ENCODE measurements at regions not wholly inside any gene's neighbourhood (a gene's known extent, or its start where the extent isn't known, plus 50 kb on each side); places are given as distances from the start of the nearest gene placed in this dataset.
"Not testable (repeated sequence)": the region's sequence is repeated elsewhere in the genome, so short reads cannot be mapped to it uniquely, and the experiment has no call there.

GRCh38 chr2:228763379-228763981 is 507.6 kb downstream of the PID1 start:
- Histone ChIP-seq H3K9me3 (ENCODE audit: control insufficient read depth, insufficient read depth, low read length) (no peaks in the 10 kb centered on the region; the same call in 1 of the 2 replicates), H3K27ac (ENCODE audit: low read depth, low read length) (no peak overlapping the region), H3K4me3 (ENCODE audit: low read depth, low read length) (no peak overlapping the region), H3K27me3 (ENCODE audit: control insufficient read depth, insufficient read depth, low read length) (no peaks in the 10 kb centered on the region)
- DNase-seq (ENCODE audit: low read depth, low spot score): no peak
- ChIA-PET POLR2A (no interaction called here), CTCF (no interaction called here)
- TF ChIP-seq, protein P1, sequence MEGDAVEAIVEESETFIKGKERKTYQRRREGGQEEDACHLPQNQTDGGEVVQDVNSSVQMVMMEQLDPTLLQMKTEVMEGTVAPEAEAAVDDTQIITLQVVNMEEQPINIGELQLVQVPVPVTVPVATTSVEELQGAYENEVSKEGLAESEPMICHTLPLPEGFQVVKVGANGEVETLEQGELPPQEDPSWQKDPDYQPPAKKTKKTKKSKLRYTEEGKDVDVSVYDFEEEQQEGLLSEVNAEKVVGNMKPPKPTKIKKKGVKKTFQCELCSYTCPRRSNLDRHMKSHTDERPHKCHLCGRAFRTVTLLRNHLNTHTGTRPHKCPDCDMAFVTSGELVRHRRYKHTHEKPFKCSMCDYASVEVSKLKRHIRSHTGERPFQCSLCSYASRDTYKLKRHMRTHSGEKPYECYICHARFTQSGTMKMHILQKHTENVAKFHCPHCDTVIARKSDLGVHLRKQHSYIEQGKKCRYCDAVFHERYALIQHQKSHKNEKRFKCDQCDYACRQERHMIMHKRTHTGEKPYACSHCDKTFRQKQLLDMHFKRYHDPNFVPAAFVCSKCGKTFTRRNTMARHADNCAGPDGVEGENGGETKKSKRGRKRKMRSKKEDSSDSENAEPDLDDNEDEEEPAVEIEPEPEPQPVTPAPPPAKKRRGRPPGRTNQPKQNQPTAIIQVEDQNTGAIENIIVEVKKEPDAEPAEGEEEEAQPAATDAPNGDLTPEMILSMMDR (IDR thresholded peaks at IDR 0.05; ENCODE audit: low read depth, low read length): no peak

DNA sequence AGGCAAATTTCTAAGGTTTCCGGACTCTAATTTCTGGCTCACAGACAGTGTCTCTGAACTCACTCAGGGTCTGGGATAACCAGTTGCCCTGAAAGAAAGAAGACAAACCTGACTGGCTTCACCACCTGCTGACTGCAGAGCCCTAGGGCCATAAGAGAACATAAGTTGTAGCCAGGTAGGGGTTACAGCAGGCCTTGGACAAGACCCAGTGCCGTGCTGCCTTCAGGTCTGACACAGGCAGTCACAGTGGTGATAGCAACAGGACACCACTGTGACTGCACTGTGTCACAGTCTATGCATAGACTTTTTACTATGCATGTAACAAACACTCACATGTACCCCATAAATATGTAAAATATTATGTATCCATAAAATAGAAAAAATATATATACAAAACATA is 508.5 kb downstream of the PID1 start:
- no peak overlapping the region for H3K27ac ChIP-seq (ENCODE audit: low read depth, low read length)
- no peaks in the 10 kb centered on the region for H3K9me3 ChIP-seq (ENCODE audit: control insufficient read depth, insufficient read depth, low read length)
- no peaks in the 10 kb centered on the region for H3K27me3 ChIP-seq (ENCODE audit: control insufficient read depth, insufficient read depth, low read length)
- POLR2A ChIA-PET: no interaction called here
- CTCF ChIA-PET: no interaction called here
- TF ChIP-seq, protein P1 (IDR thresholded peaks at IDR 0.05; ENCODE audit: low read depth, low read length): no peak
- no peak for DNase-seq (ENCODE audit: low read depth, low spot score)
- H3K4me3 ChIP-seq (ENCODE audit: low read depth, low read length): no peak overlapping the region

GRCh38 chr2:228755661-228756060 is 515.4 kb downstream of the PID1 start:
- H3K27ac ChIP-seq (ENCODE audit: low read depth, low read length); H3K9me3 ChIP-seq (ENCODE audit: control insufficient read depth, insufficient read depth, low read length); H3K27me3 ChIP-seq (ENCODE audit: control insufficient read depth, insufficient read depth, low read length); POLR2A ChIA-PET; H3K4me3 ChIP-seq (ENCODE audit: low read depth, low read length); CTCF ChIA-PET; DNase-seq (ENCODE audit: low read depth, low spot score): not testable (repeated sequence)

- no peak overlapping the region for H3K27ac ChIP-seq (ENCODE audit: low read depth, low read length)
- no peak for DNase-seq (ENCODE audit: low read depth, low spot score)
- TF ChIP-seq, protein P1 (IDR thresholded peaks at IDR 0.05; ENCODE audit: low read depth, low read length): no peak
- CTCF ChIA-PET: no interaction called here
- H3K4me3 ChIP-seq (ENCODE audit: low read depth, low read length): no peak overlapping the region
- H3K9me3 ChIP-seq (ENCODE audit: control insufficient read depth, insufficient read depth, low read length): peaks cover 6% of the 10 kb centered on the region; the same call in 1 of the 2 replicates
- no peaks in the 10 kb centered on the region for H3K27me3 ChIP-seq (ENCODE audit: control insufficient read depth, insufficient read depth, low read length)
- POLR2A ChIA-PET: no interaction called here
Observed at GRCh38 chr2:228747483-228747882, 523.6 kb downstream of the PID1 start.

DNA sequence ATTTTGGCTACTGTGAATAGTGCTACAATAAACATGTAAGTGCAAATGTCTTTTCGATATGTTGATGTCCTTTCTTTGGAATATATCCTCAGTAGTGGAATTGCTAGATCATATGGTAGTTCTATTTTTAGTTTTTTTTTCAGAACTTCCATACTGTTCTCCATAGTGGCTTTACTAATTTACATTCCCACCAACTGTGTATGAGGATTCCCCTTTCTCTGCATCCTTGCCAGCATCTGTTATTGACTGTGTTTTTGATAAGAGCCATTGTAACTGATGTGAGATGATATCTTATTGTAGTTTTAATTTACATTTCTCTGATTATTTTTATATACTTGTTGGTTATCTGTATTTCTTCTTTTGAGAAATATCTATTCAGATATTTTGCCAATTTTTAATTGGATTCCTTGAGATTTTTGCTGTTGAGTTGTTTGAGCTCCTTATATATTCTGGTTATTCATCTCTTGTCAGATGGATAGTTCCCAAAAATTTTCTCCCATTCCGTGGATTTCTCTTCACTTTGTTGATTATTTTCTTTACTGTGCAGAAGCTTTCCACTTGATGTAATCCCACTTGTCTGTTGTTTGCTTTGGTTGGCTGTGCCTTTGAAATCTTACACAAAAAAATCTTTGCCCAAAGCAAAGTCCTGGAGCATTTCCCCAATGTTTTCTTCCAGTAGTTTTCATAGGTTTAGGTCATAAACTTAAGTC is 532.3 kb downstream of the PID1 start:
- Histone ChIP-seq H3K27ac (ENCODE audit: low read depth, low read length) (no peak overlapping the region), H3K4me3 (ENCODE audit: low read depth, low read length) (no peak overlapping the region), H3K27me3 (ENCODE audit: control insufficient read depth, insufficient read depth, low read length) (no peaks in the 10 kb centered on the region), H3K9me3 (ENCODE audit: control insufficient read depth, insufficient read depth, low read length) (no peaks in the 10 kb centered on the region)
- TF ChIP-seq, protein P1 (IDR thresholded peaks at IDR 0.05; ENCODE audit: low read depth, low read length): no peak
- DNase-seq (ENCODE audit: low read depth, low spot score): no peak
- CTCF ChIA-PET: no interaction called here
- POLR2A ChIA-PET: no interaction called here

Data from AG04450 (cell line).